Mucosa of descending colon (tissue), 3 donors: ENCODE measurements at regions not wholly inside any gene's neighbourhood (a gene's known extent, or its start where the extent isn't known, plus 50 kb on each side); places are given as distances from the start of the nearest gene placed in this dataset.

Experiments used
- ATAC-seq: fragments of 200-7000 bp; cut with Tn5 transposase; one replicate; pipeline ENCODE4 v1.9.1; 2020; ENCODE audit warnings: mild to moderate bottlenecking, moderate library complexity
- DNase-seq, 3 donors: peaks; one replicate each; pipeline ENCODE4 v3.0.0-alpha.2; 2020
- H3K36me3 ChIP-seq: fragments of 200-600 bp; one replicate; pipeline ENCODE4 v1.8.0; 2021; ENCODE audit warnings: low read depth, mild to moderate bottlenecking
- H3K4me1 ChIP-seq: fragments of 200-600 bp; one replicate; pipeline ENCODE4 v1.8.0; 2021; ENCODE audit warnings: low read depth, mild to moderate bottlenecking
- H3K4me3 ChIP-seq: fragments of 200-600 bp; one replicate; pipeline ENCODE4 v1.8.0; 2021; ENCODE audit warnings: mild to moderate bottlenecking
- H3K9me3 ChIP-seq: fragments of 200-600 bp; one replicate; pipeline ENCODE4 v1.8.0; 2021; ENCODE audit warnings: mild to moderate bottlenecking
- CTCF ChIP-seq: fragments of 200-600 bp; IDR thresholded peaks from one replicate; pipeline ENCODE4 v1.8.0; 2022; ENCODE audit warnings: antibody characterized with exemption, mild to moderate bottlenecking
- intact Hi-C, 2 donors: fragments of 100-400 bp; cut with DNase I in 1 of 2; cut with micrococcal nuclease in 1 of 2; formaldehyde crosslinking; loops; one replicate each; pipeline versions ENCODE4 v1.11.0 to v1.11.1; 2022; cut with DNase I, micrococcal nuclease
- donor health status: DM: no; HTN: no; CAD: no; lungs with moderate emphysema.
- donor health status: DM: no; HTN: no; CAD: no.
- donor health status: DM: no; HTN: yes; CAD: no.

- H3K4me3 ChIP-seq: no peak overlapping the region
- peaks cover under 1% of the 10 kb centered on the region for H3K9me3 ChIP-seq
- DNase-seq (no peak), ATAC-seq (no peak)
- no peak for TF ChIP-seq CTCF
- intact Hi-C loops: no loop called here
- no peaks in the 10 kb centered on the region for H3K4me1 ChIP-seq
- no peaks in the 10 kb centered on the region for H3K36me3 ChIP-seq
Observed at GRCh38 chr12:17489452-17489851, 600.5 kb downstream of the RERGL start.

DNA sequence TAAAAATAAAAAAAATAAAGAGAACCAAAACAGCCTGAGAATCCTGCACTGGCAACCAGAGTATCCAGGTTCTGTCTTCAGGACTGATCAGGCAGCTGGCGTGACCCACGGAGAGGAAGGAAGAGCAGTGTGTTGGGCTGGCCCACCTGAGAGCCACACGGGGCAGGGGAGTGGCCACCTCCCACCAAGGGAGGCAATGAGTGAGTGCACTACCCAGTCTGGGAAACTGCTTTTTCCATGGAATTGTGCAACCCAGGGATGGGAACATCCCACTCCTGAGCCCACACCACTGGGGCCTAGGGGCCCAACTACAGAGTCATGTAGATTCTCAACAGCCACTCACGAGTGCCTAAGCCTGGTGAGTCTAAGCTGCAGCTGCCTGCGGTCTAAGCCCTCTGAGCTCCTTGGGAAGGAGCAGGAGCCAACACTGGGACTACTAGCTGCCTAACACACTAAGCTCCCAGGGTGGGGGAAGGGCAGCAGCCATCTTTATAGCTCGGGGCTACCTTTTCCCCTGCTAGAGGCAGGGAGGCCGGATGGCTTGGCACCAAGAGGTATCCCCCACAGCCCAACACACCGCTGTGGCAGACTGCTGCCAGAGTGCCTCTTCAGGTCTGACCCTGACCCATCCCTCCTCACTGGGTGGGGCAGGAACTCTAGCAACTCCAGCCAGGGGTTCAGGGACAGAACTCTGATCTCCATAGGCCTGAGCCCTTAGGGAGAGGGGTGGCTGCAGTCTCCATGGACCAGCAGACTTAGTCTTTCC is 610.9 kb downstream of the RERGL start:
- no peaks in the 10 kb centered on the region for H3K4me1 ChIP-seq
- no peaks in the 10 kb centered on the region for H3K36me3 ChIP-seq
- H3K9me3 ChIP-seq: peaks cover 42% of the 10 kb centered on the region
- intact Hi-C loops: no loop called here
- no peak for TF ChIP-seq CTCF
- H3K4me3 ChIP-seq: no peak overlapping the region
- DNase-seq: no peak
- ATAC-seq: no peak

DNA sequence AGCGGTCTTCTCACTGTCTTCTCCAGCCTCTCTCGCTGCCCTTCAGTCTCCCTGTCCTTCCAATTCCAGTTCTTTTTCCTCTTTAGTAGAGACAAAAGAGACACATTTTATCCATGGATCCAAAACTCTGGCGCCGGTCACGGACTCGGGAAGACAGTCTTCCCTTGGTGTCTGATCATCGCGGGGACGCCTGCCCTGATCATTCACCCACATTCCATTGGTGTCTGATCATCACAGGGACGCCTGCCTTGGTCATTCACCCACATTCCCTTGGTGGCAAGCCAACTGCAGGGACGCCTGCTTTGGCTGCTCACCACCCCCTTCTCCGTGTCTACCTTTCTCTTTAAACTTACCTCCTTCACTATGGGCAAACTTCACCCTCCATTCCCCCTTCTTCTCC is 619.5 kb downstream of the RERGL start:
- DNase-seq (no peak), ATAC-seq (no peak)
- H3K9me3 ChIP-seq: peaks cover 14% of the 10 kb centered on the region
- H3K4me1 ChIP-seq: no peaks in the 10 kb centered on the region
- intact Hi-C loops: no loop called here
- H3K36me3 ChIP-seq: no peaks in the 10 kb centered on the region
- H3K4me3 ChIP-seq: no peak overlapping the region
- no peak for TF ChIP-seq CTCF

DNA sequence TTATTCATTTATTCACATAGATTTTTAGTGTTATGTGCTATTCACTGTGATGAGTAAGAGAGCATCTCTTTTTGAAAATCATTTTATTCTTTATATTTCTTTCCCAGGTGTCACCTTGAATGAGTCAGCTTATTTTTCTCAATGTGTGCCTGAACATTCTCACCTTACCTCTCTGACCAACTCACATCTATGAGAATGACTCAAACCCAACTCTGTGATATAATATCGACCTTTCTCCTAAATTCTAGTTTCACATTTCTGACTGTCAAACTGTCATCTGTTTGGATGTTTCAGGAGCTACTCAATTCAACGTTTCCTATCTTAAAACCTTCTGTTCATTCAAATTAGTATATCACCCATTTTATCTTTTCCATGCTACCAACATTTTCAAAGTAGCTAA is 630.8 kb downstream of the RERGL start:
- ATAC-seq: no peak
- intact Hi-C loops: no loop called here
- no peaks in the 10 kb centered on the region for H3K4me1 ChIP-seq
- H3K9me3 ChIP-seq: no peaks in the 10 kb centered on the region
- H3K4me3 ChIP-seq: no peak overlapping the region
- DNase-seq: no peak
- no peak for TF ChIP-seq CTCF
- H3K36me3 ChIP-seq: no peaks in the 10 kb centered on the region

GRCh38 chr12:17456486-17456885 is 633.5 kb downstream of the RERGL start:
- no peak for DNase-seq
- intact Hi-C loops: no loop called here
- ATAC-seq: no peak
- Histone ChIP-seq H3K9me3 (peaks cover 4% of the 10 kb centered on the region), H3K4me3 (no peak overlapping the region), H3K4me1 (no peaks in the 10 kb centered on the region), H3K36me3 (no peaks in the 10 kb centered on the region)
- TF ChIP-seq CTCF: no peak

DNA sequence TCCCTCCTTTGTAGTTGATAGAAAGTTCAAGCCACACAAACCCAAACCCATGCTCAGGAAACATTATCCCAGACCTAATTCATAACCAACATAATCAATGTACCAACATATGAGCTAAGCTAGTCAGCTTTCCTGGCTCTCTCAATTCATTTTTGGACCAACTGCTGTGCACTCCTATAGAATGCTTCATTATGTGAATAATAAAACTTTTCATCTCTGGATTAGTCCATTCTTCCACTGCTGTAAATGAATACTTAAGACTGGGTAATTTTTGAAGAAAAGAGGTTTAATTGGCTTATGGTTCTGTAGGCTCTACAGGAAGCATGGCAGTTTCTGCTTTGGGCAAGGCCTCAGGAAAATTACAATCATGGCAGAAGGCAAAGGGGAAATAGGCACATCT is 651.9 kb downstream of the RERGL start:
- DNase-seq (no peak), ATAC-seq (no peak)
- Histone ChIP-seq H3K4me1 (no peaks in the 10 kb centered on the region), H3K4me3 (no peak overlapping the region), H3K9me3 (peaks cover 27% of the 10 kb centered on the region), H3K36me3 (no peaks in the 10 kb centered on the region)
- intact Hi-C loops: no loop called here
- TF ChIP-seq CTCF: no peak
